ENCODE measurements at regions not wholly inside any gene's neighbourhood (a gene's known extent, or its start where the extent isn't known, plus 50 kb on each side); places are given as distances from the start of the nearest gene placed in this dataset.
"Not testable (repeated sequence)": the region's sequence is repeated elsewhere in the genome, so short reads cannot be mapped to it uniquely, and the experiment has no call there.

DNA sequence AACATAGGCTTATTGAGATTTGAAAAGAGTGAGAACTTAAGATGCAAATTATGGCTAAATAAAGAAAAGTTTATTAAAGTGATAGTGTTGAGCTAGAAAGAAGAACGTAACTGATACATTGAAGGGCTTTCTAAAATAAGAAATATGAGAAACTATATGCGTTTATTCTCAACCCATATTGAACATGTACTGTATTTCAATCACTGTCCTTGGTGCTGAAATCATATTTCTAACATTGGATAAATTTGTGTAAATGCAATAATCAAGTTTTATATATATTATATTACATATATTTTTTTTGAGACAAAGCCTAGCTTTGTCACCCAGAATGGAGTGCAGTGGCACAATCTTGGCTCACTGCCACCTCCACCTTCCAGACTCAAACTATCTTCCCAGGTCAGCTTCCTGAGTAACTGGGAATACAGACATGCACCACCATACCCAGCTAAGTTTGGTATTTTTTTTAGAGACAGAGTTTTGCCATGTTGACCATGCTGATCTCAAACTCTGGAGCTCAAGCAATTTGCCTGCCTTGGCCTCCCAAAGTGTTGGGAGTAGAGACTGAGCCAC lies 1065.8 kb downstream of the REEP3 start:
- DNase-seq (ENCODE audit: low spot score) = no peak

DNA sequence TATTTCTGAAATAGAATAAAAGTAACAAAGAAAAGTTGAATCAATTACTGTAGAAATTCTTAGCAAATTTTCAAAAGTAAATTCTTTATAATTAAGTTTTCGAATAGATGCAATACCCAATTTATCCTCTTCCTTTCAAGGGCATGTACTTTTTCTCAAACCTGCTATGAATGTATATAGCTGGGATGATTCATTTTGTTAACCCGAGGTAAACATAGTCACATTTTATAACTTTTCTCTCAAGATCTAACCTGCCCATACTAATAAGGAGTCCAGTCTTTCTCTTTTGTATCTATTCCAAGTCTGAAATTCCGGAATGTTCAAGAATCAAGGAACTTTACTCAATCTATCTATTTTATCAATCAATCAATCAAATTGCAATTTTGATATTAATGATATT lies 1072.9 kb downstream of the REEP3 start:
- no peak for DNase-seq (ENCODE audit: low spot score)

DNA sequence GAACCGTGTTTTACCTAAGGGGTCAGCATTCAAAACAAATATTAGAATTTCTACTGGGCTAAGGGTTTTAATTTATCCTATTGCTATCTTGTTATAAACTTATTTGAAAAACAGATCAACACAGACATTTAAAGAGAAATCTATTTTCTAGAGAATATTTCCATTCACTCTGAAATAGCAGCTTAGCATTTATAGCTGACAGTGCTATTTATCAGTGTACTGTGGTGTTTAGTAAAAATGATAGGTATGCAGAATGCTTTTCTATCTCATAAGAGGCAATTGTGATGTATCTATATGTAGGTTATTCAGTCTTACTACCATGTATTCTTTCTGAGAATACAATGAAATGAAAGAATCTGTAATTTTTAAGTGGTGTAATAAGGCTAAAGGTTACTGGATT lies 1077.4 kb downstream of the REEP3 start:
- DNase-seq (ENCODE audit: low spot score) = no peak

DNA sequence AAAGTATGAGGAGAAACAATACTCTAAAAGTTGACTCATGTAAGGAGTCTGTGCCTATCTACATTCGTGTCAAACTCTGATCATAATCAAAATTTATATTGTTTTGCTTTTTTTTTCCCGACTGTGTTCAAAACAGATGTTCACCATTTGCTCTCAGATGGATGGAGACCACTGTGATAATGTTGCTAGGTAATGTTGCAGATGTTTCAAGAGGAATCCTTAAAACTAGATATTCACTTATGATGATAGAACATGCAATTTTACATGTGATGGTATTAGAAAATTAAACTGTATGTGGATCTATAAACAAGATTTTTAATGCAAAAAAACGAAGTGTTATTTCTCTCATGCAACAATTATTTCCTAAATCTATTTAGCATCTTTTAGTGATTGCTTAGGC lies 1080.1 kb downstream of the REEP3 start:
- DNase-seq (ENCODE audit: low spot score) = no peak

DNA sequence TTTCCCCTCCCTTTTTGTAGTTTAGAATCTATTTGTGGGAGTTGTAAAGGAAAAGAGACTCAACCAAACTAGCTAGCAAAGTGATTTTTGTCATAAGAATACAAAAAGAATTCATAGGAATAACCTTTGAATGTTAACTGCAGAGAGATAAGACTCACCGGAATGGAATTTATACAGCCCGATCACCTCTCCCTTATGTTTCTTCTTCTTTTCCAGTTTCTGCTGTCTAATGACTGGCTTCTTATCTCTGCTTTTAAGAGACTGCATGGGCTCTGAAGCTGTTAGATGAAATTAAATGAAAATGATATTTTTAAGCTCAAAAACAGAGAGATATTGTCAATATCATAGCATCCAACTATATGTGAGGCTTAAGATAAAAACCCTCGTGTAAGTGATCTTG lies 1095.9 kb downstream of the REEP3 start:
- DNase-seq (ENCODE audit: low spot score) = no peak

DNA sequence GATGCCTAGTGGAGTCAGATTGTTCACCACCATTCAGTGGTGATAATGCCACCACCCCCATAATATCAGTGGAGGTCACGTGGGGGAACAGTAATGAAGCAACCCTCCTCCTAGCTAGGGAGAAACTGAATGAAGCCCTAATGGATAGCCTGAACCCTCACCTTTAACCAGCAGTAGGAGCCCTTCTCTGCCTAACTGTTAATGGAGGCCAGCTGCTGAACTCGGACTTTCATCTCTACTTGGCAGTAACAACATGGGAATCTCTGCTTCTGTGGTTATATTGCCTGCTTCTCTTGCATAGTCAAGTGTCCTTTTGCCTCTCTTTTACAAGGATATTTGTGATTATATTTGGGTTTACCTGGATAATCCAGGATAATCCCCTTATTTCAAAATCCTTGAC lies 1097.9 kb downstream of the REEP3 start:
- no peak for DNase-seq (ENCODE audit: low spot score)

DNA sequence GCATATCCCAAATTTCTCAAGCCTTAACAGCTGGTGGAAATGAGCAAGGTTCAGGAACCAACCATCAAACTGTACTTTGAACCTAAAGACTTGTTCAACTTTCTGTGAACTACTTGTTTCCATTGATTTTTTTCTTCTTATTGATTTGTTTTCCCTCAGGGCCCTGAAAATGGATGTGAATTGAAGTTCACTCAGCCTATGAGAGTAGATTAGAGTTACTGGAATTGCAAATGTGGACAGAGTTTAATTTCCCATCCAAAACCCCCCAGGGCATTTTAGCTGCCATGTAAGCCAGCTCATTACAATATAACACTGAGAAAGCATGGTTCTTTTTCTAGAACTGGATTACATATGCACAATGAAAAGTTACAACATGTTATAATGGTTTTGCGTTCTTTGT lies 1105.7 kb downstream of the REEP3 start:
- DNase-seq (ENCODE audit: low spot score) = no peak

DNA sequence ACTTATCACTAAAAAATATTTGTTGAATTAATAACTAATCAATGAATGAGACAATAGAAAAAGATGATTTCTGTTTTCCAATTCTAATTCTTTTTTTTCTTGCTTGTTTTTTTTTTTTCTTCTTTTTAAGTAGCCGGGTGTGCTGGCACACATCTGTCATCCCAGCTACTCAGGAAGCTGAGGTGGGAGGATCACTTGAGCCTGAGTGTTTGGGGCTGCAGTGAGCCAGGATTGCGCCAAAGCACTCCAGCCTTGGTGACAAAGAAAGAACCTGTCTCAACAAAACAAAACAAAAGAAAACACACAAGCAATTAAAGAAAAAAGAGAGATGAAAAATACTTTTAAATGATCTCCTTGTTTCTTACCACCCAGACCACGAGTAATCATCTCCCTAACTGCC lies 1109.3 kb downstream of the REEP3 start:
- DNase-seq (ENCODE audit: low spot score) = no peak

DNA sequence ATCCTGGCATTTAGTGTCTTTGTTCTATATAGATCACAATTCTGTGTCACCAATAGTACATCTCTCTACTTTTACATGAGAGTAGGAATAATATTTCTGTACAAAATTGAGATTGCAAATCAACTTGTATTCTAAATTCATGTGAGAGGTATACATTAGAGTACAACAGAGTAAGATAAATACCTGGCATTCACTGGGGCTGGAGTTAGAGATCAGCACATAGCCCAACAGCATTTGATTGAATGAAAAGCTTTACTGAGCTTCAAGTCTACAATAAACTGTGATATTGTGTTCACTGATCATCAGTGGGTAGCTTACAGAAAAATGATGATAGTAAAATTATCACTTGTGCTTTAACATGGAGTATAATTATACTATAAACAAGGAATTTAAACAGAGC lies 1114.7 kb downstream of the REEP3 start:
- DNase-seq (ENCODE audit: low spot score) = no peak

DNA sequence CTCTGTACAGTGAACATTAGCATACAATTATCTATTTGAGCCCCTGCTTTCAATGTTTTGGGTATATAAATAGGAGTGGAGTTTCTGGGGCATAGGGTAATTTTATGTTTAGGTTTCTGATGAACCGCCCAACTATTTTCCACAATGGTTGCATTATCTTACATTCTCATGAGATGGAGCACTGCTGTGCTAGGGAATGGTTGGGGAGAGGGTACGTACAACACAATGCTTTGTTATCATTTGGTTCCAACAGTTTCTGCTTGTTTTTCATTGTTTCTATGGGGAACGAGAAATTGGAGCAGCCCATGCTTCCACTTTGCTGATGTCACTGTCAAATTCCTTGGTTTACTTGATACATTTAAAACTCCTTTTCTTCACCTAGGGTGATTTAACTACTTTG lies 1115.3 kb downstream of the REEP3 start:
- no peak for DNase-seq (ENCODE audit: low spot score)

DNA sequence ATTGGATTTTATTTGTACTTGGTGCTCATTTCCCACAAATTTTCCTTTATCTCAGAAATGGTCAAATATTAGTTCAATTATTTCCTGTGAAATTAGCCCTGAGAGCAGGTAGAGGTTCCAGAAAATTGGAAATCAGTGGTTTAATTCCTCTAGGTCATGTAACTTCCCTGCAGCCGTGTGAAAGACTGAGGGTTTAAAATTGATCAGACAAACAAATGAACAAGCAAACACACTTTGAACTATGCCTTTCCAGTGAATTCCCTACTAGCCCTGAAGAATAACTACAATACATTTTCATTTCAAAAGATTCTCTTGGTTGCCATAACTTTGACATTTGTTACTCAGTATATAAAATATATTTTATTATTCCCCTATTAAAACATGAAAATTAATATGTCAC lies 1116.7 kb downstream of the REEP3 start:
- no peak for DNase-seq (ENCODE audit: low spot score)

DNA sequence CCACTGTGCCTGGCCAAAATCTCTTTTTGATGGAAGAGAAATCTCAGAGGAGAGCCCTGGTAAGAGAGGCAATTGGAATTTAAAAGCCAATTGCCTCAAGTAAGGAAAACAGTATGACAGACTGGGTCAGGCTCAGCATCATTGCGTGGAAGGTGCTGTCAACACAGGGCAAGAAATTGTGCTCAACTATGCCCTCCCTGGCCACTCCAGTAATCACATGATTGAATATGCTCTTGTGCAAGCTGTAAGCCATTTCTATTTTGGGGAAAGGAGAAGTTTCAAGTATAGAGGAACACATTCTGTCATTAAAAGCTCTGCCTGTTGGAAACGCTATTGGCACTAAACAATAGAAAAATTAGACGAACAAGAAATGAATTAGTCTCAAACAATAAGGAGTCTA lies 1127.7 kb downstream of the REEP3 start:
- peak; percentile 67 for DNase-seq (ENCODE audit: low spot score)

DNA sequence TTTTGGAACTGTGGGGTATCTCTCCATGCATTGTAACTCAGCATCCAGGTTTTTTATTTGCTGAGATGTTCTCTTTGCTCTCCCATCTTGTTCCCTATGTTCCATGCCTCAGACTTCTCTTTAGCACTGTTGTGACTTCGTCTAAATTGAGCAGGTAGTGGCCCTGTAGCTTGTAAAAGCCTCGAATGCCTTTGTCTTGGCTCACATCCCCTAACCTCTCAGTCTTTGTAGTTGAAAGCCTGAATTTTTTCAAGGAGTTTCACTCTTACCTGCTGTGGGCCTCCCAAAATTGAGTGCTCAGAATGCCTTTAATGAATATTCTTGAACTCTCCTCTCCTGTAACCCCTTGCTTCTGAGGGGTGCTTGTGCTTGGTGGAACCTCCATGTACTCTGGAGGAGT lies 1137.3 kb downstream of the REEP3 start:
- no peak for DNase-seq (ENCODE audit: low spot score)

DNA sequence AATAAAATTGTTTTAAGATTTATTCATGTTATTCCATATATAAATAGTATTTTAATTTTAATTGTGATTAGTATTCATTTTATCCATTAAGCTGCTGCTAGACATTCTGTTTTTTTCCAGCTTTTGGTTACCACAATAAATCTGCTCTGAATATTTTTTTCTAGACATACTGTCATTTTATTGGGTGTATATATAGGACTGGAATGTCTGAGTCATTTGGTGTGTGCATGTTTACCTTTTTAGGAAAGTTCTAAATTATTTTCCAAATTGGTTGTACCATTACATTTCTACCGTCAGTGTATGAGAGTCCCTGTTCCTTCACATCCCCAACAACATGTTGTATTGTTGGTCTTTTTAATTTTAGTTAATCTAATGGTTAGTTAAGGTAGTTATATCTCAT lies 1138.1 kb downstream of the REEP3 start:
- no peak for DNase-seq (ENCODE audit: low spot score)

DNA sequence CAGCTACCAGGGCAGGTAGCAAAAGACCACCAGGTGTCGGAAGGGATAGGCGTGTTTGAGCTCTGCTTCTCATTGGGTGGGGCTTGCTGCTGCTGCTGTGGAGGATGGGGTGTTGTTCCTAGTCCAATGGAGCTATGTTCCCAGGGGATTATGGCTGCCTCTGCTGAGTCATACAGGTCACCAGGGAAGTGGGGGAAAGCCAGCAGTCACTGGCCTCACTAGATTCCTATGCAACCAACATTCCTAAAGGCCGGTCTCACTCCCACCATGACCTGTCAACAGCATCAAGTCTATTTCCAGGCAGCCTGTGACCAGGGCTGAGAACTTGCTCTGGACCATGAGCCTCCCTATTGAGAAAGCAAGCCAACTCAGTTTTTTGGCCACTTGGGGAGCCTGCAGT lies 1160.8 kb downstream of the REEP3 start:
- no peak for DNase-seq (ENCODE audit: low spot score)

DNA sequence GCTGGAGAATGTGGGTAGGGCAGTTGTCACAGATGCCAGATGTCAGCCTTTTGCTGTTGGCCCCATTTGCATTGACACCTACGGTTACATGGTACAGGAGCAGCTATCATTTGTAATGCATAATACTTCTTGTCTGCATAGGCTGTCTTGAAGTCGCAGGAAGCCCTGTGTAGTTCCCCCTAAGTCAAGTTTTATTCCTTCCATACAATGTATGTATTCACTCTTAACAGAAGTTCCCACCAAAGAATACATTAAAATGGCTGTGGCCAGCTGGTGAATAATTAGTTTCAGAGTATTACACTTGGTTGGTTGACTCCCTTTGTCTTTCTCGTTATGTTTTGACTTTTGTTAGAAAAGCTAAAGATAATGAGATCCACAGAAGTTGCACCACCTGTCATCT lies 1169.0 kb downstream of the REEP3 start:
- no peak for DNase-seq (ENCODE audit: low spot score)

DNA sequence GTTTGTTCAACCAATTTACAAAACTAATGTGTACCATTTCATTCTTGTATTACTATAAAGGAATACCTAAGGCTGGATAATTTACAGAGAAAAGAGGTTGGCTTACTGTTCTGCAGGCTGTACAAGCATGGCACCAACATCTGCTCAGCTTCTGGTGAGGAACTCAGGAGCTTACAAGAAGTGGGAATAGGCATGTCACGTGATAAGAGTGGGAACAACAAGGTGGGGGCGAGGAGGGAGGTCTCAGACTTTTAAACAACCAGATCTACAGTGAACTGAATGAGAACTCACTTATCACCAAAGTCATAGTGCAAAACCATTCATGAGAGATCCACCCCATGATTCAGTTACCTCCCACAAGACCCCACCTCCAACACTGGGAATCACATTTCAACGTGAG lies 1178.0 kb downstream of the REEP3 start:
- no peak for DNase-seq (ENCODE audit: low spot score)

DNA sequence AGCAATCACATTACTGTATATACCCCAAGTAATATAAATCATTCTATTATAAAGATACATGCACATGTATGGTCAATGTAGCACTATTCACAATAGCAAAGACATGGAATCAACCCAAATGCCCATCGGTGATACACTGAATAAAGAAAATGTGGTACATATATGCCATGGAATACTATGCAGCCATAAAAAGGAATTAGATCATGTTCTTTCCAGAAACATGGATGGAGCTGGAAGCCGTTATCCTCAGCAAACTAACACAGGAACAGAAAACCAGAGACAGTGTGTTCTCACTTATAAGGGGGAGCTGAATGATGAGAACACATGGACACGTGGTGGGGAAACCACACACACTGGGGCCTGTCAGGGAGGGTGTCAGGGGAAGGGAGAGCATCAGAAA lies 1180.9 kb downstream of the REEP3 start:
- not testable (repeated sequence) for DNase-seq (ENCODE audit: low spot score)

DNA sequence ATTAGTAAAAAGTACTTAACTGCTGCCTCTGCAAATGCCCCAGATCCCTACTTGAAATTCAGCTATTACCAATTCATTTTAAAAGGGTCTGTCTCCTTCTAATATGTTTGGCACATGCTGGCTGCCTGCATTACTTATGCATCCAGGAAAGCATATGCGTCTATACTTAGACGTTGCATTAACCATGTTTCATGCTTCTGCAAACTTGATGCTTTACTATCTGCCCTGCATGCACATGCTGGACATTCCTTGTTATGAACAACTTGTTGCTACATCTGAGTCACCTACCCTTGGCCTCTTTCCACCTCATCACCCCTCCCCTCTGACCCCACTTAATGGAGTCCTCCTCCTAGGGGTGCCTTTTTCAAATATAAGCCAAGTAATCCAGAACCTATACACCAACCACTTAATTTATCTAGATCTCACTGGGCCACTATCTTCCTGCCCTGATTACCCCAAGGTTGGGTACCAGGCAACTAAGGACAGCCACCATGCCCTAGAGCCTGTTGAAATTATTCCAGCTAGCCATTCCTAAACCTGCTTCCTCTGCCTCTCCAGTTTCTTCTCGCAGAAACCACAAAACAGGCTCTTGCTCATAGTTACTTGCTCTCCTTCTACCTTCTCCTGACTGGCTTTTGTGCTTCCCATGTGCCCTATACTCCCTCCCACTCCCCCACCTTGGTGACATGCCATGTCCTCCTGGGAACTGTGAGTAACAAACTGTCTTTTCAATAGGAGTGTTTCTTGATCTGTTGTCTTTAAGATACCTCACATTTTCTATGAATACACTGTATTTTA lies 1187.9 kb downstream of the REEP3 start:
- no peak for DNase-seq (ENCODE audit: low spot score)

DNA sequence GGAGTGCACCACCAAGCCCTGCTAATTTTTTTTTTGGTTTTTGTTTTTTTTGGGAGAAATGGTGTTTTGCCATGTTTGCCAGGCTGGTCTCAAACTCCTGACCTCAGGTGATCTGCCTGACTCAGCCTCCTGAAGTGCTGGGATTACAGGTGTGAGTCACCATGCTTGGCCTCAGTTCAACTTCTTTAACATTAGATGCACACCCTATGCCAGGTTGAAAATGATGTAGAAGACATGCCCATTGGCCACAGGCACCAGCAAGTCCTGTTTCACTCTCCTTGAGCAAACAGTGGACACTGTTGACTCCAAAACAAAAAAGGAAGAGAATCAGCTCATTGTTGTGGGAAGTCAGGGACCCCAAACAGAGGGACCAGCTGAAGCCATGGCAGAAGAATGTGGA lies 1205.3 kb downstream of the REEP3 start:
- DNase-seq (ENCODE audit: low spot score) = no peak

DNA sequence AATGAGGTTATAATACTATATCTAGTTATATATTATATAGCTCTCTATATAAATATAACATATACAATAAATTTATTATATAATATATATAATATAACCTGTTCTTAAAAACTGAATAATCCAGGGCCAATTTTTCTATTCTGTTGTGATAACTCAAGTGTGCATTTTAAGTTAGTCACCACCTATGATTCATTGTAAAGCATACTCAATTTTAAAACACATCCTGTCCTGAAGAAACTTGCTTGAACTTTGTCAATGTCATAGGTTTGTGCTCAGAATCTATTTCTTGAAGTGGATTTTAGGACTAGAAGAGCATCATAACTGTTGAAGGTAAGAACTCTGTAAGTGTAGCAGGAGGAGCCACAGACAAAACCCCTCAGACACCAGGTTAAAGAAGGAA lies 1209.8 kb downstream of the REEP3 start:
- no peak for DNase-seq (ENCODE audit: low spot score)

DNA sequence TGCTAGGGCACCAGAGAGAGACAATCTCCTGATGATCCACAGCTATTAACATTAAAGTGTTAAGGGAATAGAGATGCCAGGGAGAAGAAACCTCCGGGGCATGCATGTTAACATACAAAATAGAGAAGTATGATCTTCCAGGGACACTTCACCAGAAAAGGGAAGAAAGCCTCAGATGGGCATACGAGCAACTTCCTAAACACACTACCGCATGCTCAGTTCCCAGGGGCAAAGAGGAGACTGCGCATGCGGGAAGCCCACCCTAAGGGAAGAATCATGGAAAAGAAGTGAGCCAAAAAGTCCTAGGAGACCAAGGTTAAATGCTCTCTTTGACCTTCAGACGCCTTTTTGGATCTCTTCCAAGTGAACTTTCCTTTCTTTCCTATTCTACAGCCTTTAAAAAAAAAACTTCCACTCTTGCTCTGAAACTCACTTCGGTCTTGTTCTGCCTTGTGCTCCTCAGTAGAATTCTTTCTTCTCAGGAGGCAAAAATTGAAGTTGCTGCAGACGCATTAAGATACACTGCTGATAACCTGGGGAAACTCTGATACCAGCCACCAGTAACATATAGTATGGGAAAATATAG lies 1211.3 kb downstream of the REEP3 start:
- no peak for DNase-seq (ENCODE audit: low spot score)

DNA sequence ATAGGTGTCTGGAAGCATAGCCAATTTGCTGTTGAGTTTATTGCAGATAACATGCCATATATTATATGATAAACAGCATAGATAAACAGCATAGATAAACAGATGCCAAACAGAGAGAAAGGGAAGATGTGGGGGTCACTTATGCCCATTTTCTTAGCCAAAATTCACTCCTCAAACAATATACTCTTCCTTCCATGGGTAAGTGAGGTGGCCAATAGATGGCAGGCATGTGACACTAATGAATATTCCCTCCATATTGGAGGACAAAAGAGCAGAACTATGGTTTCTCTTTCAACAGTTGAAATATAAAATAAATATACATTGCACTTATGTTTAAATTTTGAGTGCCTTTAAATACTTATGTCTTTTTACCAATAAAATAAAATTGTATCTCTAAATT lies 1212.8 kb downstream of the REEP3 start:
- peak; percentile 53 for DNase-seq (ENCODE audit: low spot score)

DNA sequence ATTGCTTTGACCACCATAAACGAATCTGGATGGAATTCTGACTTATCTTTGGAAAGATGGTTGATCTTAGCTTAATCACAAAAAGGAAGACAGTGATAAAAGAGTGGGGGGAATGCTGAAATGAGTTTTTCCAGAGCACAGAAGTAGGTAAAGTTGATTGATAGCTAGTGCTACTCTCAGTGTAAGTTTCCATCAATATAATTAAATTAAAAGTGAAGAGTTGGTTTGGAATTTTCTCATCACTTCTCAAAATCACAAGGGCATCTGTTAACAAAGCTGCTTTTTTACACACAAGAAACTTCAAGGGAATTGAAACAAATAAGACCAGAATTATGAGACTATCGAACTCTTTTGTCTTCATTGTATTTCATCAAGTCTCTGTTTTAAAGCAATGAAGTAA lies 1217.3 kb downstream of the REEP3 start:
- DNase-seq (ENCODE audit: low spot score) = no peak
